Cardiac fibroblast (primary cell): ENCODE measurements at regions not wholly inside any gene's neighbourhood (a gene's known extent, or its start where the extent isn't known, plus 50 kb on each side); places are given as distances from the start of the nearest gene placed in this dataset.

ENCODE experiments used
- DNase-seq, 2 donors: peaks; one replicate each; pipeline versions ENCODE4 v3.0.0 to v3.0.0-alpha.2; 2010; ENCODE audit warnings: low read depth in 2 of 2
- H3K4me3 ChIP-seq, 2 donors: replicated peaks in 1 of 2; 1 replicate in 1 of 2; 2 replicates in 1 of 2; pipeline ENCODE4 v1.5.1; 2011; ENCODE audit warnings: low read depth in 2 of 2, low read length in 2 of 2, mild to moderate bottlenecking in 2 of 2, moderate library complexity in 1 of 2
- CTCF ChIP-seq: IDR thresholded peaks from one replicate; pipeline ENCODE4 v1.5.1; 2011; ENCODE audit warnings: low read depth, mild to moderate bottlenecking, low read length, inconsistent platforms

DNA sequence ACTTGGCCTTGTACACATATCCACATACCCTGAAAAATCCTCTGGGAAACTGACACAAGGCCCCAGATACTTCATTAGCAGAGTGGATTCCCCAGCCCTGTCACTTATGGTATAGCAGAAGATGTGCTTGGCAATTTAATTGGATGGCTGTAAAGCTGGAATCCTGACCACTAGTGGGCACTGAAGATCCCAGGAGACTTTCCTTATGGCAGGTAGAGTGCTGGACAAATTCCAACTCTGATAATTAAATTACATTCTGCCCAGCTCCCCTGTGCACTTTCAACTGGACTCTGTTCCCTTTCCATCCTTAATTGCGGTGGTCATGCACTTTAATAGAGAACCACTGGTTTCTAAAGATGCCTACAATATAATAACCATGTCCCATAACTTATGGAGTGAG is 119.8 kb downstream of the DCK start:
- no peak overlapping the region for H3K4me3 ChIP-seq
- no peak for DNase-seq
- peak; percentile 12 for TF ChIP-seq CTCF

DNA sequence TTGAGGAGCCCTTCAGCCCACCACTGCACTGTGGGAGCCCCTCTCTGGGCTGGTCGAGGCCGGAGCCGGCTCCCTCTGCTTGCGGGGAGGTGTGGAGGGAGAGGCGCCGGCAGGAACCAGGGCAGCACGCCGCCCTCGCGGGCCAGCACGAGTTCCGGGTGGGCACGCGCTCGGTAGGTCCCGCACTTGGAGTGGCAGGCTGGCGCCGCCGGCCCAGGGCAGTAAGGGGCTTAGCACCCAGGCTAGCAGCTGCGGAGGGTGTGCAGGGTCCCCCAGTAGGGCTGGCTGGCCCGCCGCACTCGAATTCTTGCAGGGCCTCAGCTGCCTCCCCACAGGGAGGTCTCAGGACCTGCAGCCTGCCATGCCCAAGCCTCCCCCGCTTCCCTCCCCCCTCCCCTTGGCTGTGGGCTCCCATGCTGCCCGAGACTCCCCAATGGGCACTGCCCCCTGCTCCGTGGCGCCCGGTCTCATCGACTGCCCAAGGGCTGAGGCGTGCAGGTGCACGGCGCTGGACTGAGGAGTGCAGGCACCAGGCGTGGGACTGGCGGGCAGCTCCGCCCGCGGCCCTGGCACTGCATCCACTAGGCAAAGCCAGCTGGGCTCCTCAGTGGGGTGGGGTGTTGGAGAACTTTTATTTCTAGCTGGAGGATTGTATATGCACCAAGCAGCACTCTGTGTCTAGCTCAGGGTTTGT is 127.5 kb downstream of the DCK start:
- H3K4me3 ChIP-seq, result no peak overlapping the region
- TF ChIP-seq CTCF, result no peak
- no peak for DNase-seq

GRCh38 chr4:71123951-71124350 is 130.5 kb downstream of the DCK start:
- no peak for TF ChIP-seq CTCF
- no peak for DNase-seq
- H3K4me3 ChIP-seq, result no peak overlapping the region

DNA sequence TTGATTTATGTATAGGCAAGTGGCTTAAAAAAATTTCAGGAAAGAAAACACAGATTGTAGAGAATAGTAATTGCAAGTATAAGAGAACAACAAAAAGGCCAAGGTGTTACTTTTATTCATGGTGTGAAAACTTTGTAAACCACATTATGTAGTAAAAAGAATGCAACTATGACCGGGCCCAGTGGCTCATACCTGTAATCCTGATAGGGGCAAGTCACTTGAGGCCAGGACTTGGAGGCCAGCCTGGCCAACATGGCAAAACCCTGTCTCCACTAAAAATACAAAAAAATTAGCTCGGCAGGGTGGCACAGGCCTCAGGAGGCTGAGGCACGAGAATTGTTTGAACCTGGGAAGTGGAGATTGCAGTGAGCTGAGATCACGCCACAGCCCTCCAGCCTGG is 131.7 kb downstream of the DCK start:
- no peak overlapping the region for H3K4me3 ChIP-seq
- no peak for TF ChIP-seq CTCF
- DNase-seq, result no peak

GRCh38 chr4:71126719-71127118 is 133.3 kb downstream of the DCK start:
- no peak for TF ChIP-seq CTCF
- no peak overlapping the region for H3K4me3 ChIP-seq
- peak; percentile 58 to 89 for DNase-seq

DNA sequence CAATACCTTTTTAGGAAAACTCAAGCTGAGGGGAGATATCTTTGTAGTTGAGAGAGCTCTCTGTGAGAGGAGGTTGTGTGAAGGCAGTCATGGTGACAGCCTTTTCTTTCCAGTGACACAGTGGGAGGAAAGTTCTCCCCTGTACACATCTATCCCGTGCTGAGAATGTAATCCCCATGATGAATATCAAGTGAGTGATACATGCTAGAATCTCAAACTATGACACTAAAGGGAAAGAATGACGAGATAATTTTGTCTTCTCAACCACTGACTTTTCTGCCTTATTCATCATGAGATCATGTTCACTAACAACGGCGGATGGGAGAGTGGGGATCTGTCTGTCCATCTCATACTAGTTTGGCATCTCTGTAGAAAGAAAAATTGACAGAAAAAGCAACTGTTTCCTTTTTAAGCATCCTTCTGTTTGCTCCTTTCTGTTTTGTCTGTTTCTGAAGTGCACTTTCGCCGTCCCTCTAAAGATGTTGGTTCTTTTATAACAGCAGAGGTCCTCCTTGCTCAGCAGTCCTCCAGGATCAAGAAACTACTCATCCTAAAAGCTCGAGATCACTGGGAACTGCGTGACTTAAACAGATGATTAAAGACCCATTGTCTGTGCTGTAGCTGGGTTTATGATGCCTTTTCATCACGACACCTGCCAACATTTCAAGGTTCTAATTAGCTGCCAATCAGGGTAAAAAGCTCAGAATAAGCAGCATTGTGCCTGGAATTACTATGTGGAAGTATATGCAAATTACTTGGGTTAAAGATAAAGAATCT is 137.6 kb downstream of the DCK start:
- H3K4me3 ChIP-seq, result no peak overlapping the region
- no peak for TF ChIP-seq CTCF
- peak; percentile 52 to 76 for DNase-seq
